ENCODE measurements at regions not wholly inside any gene's neighbourhood (a gene's known extent, or its start where the extent isn't known, plus 50 kb on each side); places are given as distances from the start of the nearest gene placed in this dataset.

DNA sequence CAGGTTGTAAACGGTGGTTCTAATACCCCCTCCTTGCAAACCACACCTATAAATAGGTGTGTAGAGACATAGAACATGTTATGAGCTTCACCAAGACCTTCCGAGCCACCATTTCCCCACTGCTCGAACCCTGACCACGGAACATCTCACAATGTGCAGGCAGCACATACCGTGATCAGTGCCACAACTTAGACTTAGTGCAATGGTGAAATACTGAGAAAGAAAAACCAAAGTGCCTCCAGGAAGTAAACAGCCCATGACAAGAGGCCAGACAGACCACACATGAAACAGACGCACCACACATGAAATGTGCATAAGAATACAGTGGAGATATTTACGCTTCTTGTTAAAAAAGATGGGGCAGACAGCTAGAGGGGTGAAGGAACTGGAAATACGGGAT lies 166.9 kb upstream of the CCND2 start:
- no peak for TF ChIP-seq CTCF (IDR thresholded peaks at IDR 0.05; ENCODE audit: low read depth, low read length, poor library complexity, severe bottlenecking)
- TF ChIP-seq EZH2phosphoT487 (IDR thresholded peaks at IDR 0.05; ENCODE audit: borderline replicate concordance, low read length), result no peak

Measured in DOHH2 (cell line).